ENCODE measurements at regions not wholly inside any gene's neighbourhood (a gene's known extent, or its start where the extent isn't known, plus 50 kb on each side); places are given as distances from the start of the nearest gene placed in this dataset.

DNA sequence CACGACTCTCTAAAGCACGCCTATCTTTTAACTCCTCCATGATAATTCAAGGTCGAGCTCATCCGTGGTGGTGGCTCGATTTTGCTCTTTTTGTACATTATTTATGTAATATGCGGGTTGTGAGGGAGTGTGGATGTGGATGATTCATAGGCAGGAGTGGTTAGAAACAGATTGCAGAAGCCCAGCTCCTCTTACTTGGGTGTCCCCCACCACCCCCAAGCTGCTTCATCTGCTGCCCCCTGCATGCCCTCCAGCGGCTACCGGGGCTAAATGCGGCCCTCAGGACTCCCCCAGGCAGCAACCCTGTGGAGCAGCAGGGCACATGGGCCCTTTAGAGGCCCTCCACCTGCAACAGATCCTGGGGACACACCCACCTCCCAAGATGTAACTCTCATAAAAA is 111.5 kb upstream of the SELENOK start:
- no peaks in the 10 kb centered on the region for H3K4me1 Mint-ChIP-seq (ENCODE audit: low read depth in 2 of 2)
- H3K27ac Mint-ChIP-seq, result no peak overlapping the region
- H3K9me3 Mint-ChIP-seq, result no peaks in the 10 kb centered on the region
- H3K4me3 Mint-ChIP-seq, result no peak overlapping the region
- H3K36me3 Mint-ChIP-seq (ENCODE audit: insufficient read depth), result no peaks in the 10 kb centered on the region
- no peak for ATAC-seq (replicated peaks)
- H3K27me3 Mint-ChIP-seq, result peaks cover 11 to 17% of the 10 kb centered on the region in 2 donors
- DNase-seq, result no peak

DNA sequence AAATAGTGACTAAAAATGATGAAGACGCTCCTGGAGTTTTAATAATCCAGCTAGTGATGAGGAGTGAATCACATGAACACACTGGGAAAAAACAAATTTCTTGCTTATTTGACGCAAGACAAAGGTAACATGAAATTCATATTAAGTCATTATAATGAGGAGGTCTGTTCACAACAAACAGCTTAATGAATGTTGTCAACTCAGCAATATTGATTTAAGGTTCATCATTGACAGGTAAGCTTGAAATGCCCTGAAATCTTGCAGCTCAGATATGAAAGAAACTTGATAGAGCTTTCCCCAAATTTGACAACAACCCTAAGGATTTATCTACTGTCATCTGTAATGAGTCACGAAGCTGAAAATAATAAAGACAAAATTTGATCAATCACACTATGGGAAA is 108.1 kb upstream of the SELENOK start:
- H3K9me3 Mint-ChIP-seq, result no peaks in the 10 kb centered on the region
- H3K4me3 Mint-ChIP-seq, result no peak overlapping the region
- peaks cover 22 to 30% of the 10 kb centered on the region in 2 donors for H3K27me3 Mint-ChIP-seq
- no peaks in the 10 kb centered on the region for H3K4me1 Mint-ChIP-seq (ENCODE audit: low read depth in 2 of 2)
- ATAC-seq (replicated peaks), result no peak
- H3K36me3 Mint-ChIP-seq (ENCODE audit: insufficient read depth), result no peaks in the 10 kb centered on the region
- no peak overlapping the region for H3K27ac Mint-ChIP-seq
- DNase-seq, result no peak

DNA sequence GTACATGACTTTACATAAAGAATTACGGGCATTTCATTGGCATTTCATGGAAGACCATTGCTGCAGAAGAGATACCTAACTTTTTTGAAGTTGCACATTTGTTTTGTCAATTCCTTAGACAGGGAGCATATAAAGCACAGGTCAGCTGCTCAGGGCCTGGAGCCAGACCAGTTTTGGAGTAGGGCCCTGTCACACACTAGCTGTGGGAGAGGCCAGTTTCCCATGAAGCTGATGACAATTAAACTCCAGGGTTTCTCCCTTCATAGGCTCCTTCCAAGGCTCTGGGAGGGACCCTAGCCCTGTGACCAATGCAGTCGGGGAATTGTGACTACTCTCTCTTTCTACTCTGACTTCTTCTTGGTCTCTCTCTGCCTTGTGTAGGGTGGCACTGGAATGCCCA is 107.3 kb upstream of the SELENOK start:
- Mint-ChIP-seq H3K27ac (no peak overlapping the region), H3K4me1 (ENCODE audit: low read depth in 2 of 2) (no peaks in the 10 kb centered on the region), H3K27me3 (peaks cover 22 to 30% of the 10 kb centered on the region in 2 donors), H3K4me3 (no peak overlapping the region), H3K9me3 (no peaks in the 10 kb centered on the region), H3K36me3 (ENCODE audit: insufficient read depth) (no peaks in the 10 kb centered on the region)
- DNase-seq (no peak), ATAC-seq (replicated peaks) (no peak)

DNA sequence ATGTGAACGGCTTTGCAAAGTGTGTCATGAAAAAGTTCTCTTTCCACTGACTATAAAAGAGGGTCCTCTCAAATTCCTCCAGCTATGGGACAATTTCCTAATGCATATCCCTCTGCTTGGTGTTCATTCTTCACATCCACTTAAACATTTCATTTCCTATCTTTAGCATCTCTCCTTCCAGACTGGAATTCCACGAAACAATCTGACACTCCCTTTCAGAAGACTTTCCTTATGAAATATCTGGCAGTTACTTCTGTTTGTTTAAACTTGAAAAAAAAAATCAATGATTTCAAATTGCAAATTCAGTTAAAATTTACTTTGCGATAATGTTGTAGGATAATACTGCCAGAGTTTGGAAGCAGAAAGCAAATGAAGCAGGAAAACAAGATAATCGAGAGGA is 105.8 kb upstream of the SELENOK start:
- H3K4me1 Mint-ChIP-seq (ENCODE audit: low read depth in 2 of 2), result no peaks in the 10 kb centered on the region
- no peak overlapping the region for H3K4me3 Mint-ChIP-seq
- no peaks in the 10 kb centered on the region for H3K9me3 Mint-ChIP-seq
- no peak overlapping the region for H3K27ac Mint-ChIP-seq
- ATAC-seq (replicated peaks) (no peak), DNase-seq (no peak)
- H3K36me3 Mint-ChIP-seq (ENCODE audit: insufficient read depth), result no peaks in the 10 kb centered on the region
- H3K27me3 Mint-ChIP-seq, result peaks cover 22 to 30% of the 10 kb centered on the region in 2 donors

DNA sequence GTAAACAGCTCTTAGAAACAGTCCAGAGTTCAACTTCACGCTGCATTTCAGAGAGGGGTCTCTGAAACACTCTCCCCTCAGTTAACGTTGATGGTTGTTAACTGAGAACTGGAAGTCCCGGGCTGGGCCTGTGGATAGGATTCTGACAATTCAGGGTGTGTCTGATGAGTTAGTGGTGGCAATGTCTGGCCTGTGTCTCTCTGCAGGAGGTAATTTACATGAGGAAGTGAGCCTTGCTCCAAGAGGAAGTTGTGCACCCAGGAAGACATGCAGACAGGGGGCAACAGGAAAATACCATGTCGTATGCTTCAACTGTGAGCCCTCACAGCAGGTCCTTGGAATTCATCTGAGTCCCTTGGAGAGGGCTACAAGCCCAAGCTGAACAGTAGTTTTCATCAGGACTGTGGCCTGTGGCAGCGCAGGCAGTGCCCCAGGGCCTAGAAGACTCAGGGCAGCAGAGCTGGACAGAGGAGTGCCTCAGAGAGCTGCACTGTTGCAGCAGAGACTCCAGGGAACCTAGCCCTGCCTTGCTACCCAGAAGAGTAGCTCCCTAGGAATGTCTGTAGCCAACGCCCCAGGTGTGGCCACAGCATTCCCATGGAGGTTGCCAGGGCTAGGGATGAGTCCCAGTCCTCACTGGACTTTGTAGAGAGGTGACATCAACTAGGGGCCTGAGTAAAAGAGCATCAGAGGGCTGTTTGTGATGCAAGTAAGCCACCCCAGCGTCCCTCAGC is 104.6 kb upstream of the SELENOK start:
- H3K9me3 Mint-ChIP-seq, result no peaks in the 10 kb centered on the region
- H3K27ac Mint-ChIP-seq, result no peak overlapping the region
- no peaks in the 10 kb centered on the region for H3K4me1 Mint-ChIP-seq (ENCODE audit: low read depth in 2 of 2)

DNA sequence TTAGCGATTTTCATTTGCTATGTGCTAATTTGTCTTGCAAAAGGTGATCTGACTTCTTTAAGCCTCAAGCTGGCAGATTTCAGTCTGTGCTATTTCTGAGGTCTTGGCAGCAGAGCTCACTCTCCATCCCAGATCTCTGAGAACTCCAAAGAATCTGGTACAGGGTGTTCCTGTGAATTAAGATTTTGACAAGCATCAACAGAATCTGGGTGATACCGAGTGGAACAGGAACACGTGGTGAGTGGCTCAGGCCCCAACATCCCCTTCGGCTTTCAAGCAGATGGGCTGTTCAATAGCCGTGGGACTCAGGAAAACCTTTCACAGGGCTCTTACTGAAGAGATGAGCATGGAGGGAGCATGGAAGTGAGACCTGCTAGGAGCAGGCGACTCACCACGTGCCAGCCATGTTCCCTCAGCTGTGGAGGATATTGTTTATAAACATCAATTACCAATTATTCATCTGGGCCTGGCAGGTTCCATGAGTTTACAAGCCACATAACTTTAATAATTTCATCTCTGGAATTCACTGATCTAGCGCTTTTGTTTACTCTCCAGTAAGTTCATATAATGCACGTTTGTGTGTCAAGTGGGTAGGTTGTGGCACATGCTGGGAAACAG is 103.4 kb upstream of the SELENOK start:
- Mint-ChIP-seq H3K4me1 (ENCODE audit: low read depth in 2 of 2) (no peaks in the 10 kb centered on the region), H3K4me3 (no peak overlapping the region), H3K9me3 (no peaks in the 10 kb centered on the region), H3K36me3 (ENCODE audit: insufficient read depth) (no peaks in the 10 kb centered on the region), H3K27me3 (peaks cover 16 to 41% of the 10 kb centered on the region in 2 donors), H3K27ac (no peak overlapping the region)
- DNase-seq, result no peak
- ATAC-seq (replicated peaks), result no peak

More for the DNA sequence above, 104.6 kb upstream of the SELENOK start:
- H3K4me3 Mint-ChIP-seq, result no peak overlapping the region
- H3K36me3 Mint-ChIP-seq (ENCODE audit: insufficient read depth), result no peaks in the 10 kb centered on the region
- H3K27me3 Mint-ChIP-seq, result peaks cover 17 to 38% of the 10 kb centered on the region in 2 donors
- no peak for DNase-seq
- ATAC-seq (replicated peaks), result no peak

DNA sequence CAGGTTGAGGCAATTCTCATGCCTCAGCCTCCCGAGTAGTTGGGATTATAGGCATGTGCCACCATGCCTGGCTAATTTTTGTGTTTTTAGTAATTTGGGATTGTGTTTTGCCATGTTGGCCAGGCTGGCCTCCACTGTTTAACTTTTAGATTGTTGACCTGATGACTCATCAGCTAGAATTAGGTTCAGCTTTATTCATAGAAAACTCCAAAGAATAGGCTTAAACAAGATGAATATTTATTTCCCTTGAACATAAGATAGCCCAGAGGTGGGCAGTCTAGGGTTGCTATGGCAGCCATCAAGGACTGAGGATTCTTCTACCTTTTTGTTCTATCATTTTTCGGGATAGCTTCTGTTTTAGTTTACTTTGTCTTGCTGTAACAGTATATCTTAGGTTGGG is 99.6 kb upstream of the SELENOK start:
- H3K4me3 Mint-ChIP-seq, result no peak overlapping the region
- H3K4me1 Mint-ChIP-seq (ENCODE audit: low read depth in 2 of 2), result no peaks in the 10 kb centered on the region

DNA sequence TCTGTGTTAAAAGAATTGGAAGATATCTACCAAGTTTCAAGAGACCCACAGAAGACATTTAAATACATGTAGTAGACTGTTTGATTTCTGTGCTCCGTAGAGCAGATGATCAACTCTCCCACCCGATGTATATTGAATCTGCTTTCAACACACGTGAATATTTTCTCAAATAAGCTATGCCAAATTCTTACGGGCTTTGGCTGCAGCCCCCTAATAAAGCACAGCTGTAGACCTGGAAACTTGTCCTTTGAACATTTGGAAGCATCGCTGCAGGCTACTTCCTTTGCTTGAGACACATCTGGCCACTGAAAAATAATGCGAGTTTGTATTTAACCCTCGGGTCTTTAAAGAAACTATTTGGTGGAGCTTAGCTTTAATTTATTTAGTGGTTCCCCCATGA is 98.3 kb upstream of the SELENOK start:
- H3K27me3 Mint-ChIP-seq, result peaks cover 0 to 19% of the 10 kb centered on the region in 2 donors
- H3K4me3 Mint-ChIP-seq, result no peak overlapping the region
- DNase-seq (no peak), ATAC-seq (replicated peaks) (no peak)
- H3K36me3 Mint-ChIP-seq (ENCODE audit: insufficient read depth), result no peaks in the 10 kb centered on the region
- H3K27ac Mint-ChIP-seq, result no peak overlapping the region
- H3K4me1 Mint-ChIP-seq (ENCODE audit: low read depth in 2 of 2), result no peaks in the 10 kb centered on the region
- H3K9me3 Mint-ChIP-seq, result no peaks in the 10 kb centered on the region

More for the DNA sequence above, 99.6 kb upstream of the SELENOK start:
- Mint-ChIP-seq H3K27me3 (peaks cover 0 to 13% of the 10 kb centered on the region in 2 donors), H3K9me3 (no peaks in the 10 kb centered on the region), H3K36me3 (ENCODE audit: insufficient read depth) (no peaks in the 10 kb centered on the region), H3K27ac (no peak overlapping the region)
- no peak for DNase-seq
- ATAC-seq (replicated peaks), result no peak

DNA sequence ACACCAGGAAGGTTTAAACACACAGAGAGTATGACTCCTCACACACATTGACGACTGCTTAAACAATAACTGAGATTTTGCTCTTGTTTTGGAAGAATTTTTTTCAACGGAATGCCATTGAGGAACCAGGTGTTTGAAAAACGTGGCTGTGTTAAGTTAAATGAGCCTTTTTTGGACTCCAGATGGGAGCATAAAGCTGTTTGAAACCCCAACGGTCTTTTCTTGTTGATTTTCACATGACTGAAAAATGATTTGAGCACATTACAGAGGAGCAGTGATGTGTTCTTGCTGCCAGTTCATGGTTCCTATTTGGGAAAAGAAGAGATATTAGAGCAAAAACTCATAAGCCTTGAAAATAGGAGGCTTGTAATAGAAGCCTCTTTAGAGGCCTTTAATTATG is 97.8 kb upstream of the SELENOK start:
- Mint-ChIP-seq H3K36me3 (ENCODE audit: insufficient read depth) (no peaks in the 10 kb centered on the region), H3K9me3 (peaks cover 0 to 2% of the 10 kb centered on the region in 2 donors), H3K27ac (no peak overlapping the region), H3K4me3 (no peak overlapping the region), H3K27me3 (peaks cover 0 to 23% of the 10 kb centered on the region in 2 donors), H3K4me1 (ENCODE audit: low read depth in 2 of 2) (no peaks in the 10 kb centered on the region)
- ATAC-seq (replicated peaks) (no peak), DNase-seq (no peak)

DNA sequence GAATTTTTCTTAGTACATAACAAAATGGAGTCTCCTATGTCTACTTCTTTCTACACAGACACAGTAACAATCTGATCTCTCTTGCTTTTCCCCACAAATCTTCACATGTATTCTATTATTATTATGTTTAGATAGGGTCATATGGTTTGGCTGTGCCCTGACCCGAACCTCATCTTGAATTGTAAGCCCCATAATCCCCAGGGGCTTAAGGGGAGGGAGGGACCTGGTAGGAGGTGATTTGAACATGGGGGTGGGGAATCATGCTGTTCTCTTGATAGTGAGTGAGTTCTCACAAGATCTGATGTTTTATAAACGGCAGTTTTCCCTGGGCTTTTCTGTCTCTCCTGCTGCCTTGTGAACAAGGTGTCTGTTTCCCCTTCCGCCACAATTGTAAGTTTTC is 86.7 kb upstream of the SELENOK start:
- DNase-seq (no peak), ATAC-seq (replicated peaks) (no peak)
- no peaks in the 10 kb centered on the region for H3K4me1 Mint-ChIP-seq (ENCODE audit: low read depth in 2 of 2)
- peaks cover 14 to 21% of the 10 kb centered on the region in 2 donors for H3K27me3 Mint-ChIP-seq
- H3K9me3 Mint-ChIP-seq, result peaks cover 13 to 15% of the 10 kb centered on the region in 2 donors
- no peaks in the 10 kb centered on the region for H3K36me3 Mint-ChIP-seq (ENCODE audit: insufficient read depth)
- H3K27ac Mint-ChIP-seq, result no peak overlapping the region
- no peak overlapping the region for H3K4me3 Mint-ChIP-seq

DNA sequence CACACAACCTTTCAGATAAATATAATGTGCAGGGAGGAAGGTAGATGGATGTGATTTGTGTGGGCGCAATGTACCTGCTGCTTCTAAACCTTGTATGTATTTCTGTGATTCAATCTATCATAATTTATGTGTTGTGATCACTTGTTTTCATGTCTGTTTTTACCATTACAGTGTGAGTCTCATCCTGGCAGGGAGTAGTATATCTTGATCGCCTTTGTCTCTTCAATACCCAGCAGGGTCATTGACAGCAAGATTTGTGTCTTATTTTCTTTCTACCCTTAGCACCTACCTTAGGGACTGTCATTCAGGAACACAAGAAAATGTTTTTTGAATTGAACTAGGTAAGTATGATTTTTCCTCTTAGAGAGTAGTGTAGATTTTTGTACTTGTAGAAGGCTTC is 83.7 kb upstream of the SELENOK start:
- Mint-ChIP-seq H3K27ac (no peak overlapping the region), H3K9me3 (peaks cover 15 to 21% of the 10 kb centered on the region in 2 donors), H3K36me3 (ENCODE audit: insufficient read depth) (no peaks in the 10 kb centered on the region), H3K4me1 (ENCODE audit: low read depth in 2 of 2) (no peaks in the 10 kb centered on the region), H3K4me3 (no peak overlapping the region), H3K27me3 (peaks cover 10 to 30% of the 10 kb centered on the region in 2 donors)
- DNase-seq (no peak), ATAC-seq (replicated peaks) (no peak)

DNA sequence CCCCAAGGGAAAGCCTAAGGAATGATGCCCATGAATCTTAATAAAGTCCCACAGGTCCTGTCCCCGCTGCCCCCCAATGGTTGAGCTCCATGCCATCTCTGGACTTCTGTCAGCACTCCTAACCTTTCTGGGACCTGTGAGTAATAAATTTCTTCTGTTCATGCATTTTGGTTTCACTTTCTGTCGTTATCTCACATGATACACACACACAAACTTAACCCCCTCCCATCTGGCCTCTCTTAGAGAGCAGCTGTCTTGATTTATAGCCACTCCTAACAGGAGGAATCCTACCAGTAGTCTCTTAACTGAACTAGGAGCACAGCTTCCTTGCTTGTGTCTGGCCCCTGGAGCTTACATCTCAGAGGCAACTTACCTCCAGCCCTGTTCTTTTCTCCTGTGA is 82.7 kb upstream of the SELENOK start:
- Mint-ChIP-seq H3K36me3 (ENCODE audit: insufficient read depth) (no peaks in the 10 kb centered on the region), H3K27ac (no peak overlapping the region), H3K9me3 (peaks cover 15 to 21% of the 10 kb centered on the region in 2 donors), H3K27me3 (peaks cover 5 to 22% of the 10 kb centered on the region in 2 donors), H3K4me1 (ENCODE audit: low read depth in 2 of 2) (no peaks in the 10 kb centered on the region), H3K4me3 (no peak overlapping the region)
- DNase-seq (no peak), ATAC-seq (replicated peaks) (no peak)

DNA sequence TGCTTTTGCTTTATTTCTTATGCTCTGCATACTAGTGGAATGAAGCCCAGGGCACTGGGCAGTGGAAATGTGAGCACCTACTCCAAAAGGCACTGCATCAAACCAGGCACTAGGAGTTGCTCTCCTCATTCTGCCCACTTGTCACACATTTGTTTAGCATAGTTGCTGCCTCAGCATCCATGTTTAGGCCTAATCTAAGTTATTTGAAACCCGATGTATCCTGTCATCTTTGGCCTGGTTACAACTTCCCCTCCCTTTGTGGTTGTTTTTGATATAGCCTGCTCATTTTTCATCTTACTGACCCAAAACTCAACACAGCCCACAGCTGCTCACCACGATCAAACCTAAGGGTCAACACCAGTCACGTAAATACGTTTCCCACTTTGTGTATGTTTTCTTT is 82.2 kb upstream of the SELENOK start:
- no peak overlapping the region for H3K4me3 Mint-ChIP-seq
- no peaks in the 10 kb centered on the region for H3K4me1 Mint-ChIP-seq (ENCODE audit: low read depth in 2 of 2)
- DNase-seq (no peak), ATAC-seq (replicated peaks) (no peak)
- peaks cover 5 to 21% of the 10 kb centered on the region in 2 donors for H3K27me3 Mint-ChIP-seq
- no peak overlapping the region for H3K27ac Mint-ChIP-seq
- no peaks in the 10 kb centered on the region for H3K36me3 Mint-ChIP-seq (ENCODE audit: insufficient read depth)
- peaks cover 15 to 21% of the 10 kb centered on the region in 2 donors for H3K9me3 Mint-ChIP-seq

DNA sequence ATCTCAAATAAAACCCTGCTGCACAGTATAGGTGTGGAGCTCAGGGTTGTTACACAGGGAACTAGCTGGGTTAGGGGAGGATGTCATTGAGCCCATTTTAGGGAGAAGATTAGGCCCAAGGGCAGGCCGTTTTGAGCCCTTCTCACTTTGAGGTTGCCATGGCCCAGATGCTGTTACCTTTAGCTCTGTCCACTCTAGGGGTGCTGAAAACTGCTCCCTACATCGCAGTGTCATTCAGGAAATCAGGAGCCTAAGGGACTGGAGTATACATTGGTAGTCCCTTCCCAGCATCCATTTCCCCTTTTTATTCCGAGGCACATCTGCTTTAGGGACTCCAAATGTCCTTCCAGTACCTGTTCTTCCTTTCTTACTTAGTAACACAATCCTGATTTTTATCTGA is 79.0 kb upstream of the SELENOK start:
- DNase-seq, result no peak
- H3K36me3 Mint-ChIP-seq (ENCODE audit: insufficient read depth), result no peaks in the 10 kb centered on the region

More for the DNA sequence above, 79.0 kb upstream of the SELENOK start:
- Mint-ChIP-seq H3K27me3 (peaks cover 5 to 21% of the 10 kb centered on the region in 2 donors), H3K9me3 (peaks cover 11 to 14% of the 10 kb centered on the region in 2 donors), H3K4me3 (no peak overlapping the region), H3K4me1 (ENCODE audit: low read depth in 2 of 2) (no peaks in the 10 kb centered on the region), H3K27ac (no peak overlapping the region)
- no peak for ATAC-seq (replicated peaks)

All from effector memory CD8-positive, alpha-beta T cell (primary cell).